ENCODE measurements at regions not wholly inside any gene's neighbourhood (a gene's known extent, or its start where the extent isn't known, plus 50 kb on each side); places are given as distances from the start of the nearest gene placed in this dataset.

- Histone ChIP-seq H3K4me1 (no peaks in the 10 kb centered on the region), H3K27ac (no peak overlapping the region), H3K9me3 (no peaks in the 10 kb centered on the region), H3K36me3 (no peaks in the 10 kb centered on the region), H3K4me3 (no peak overlapping the region), H3K27me3 (no peaks in the 10 kb centered on the region)
- 82 to 94% methylated on average over 2 of the region's 2 CpGs for WGBS, 2 donors
- no peak for ATAC-seq (ENCODE audit: low FRiP score in 2 of 2)
- TF ChIP-seq EP300 (IDR thresholded peaks at IDR 0.05) (no peak), POLR2A (IDR thresholded peaks at IDR 0.05) (no peak)
- DNase-seq: no peak
Observed at GRCh38 chr2:183495079-183495478, 370.8 kb downstream of the NUP35 start.

GRCh38 chr2:183495589-183496267 is 371.5 kb downstream of the NUP35 start:
- Histone ChIP-seq H3K4me1 (no peaks in the 10 kb centered on the region), H3K9me3 (no peaks in the 10 kb centered on the region), H3K4me3 (no peak overlapping the region), H3K27ac (no peak overlapping the region), H3K36me3 (no peaks in the 10 kb centered on the region), H3K27me3 (no peaks in the 10 kb centered on the region)
- no peak for TF ChIP-seq POLR2A (IDR thresholded peaks at IDR 0.05)
- TF ChIP-seq CTCF (IDR thresholded peaks at IDR 0.05): no peak
- TF ChIP-seq EP300 (IDR thresholded peaks at IDR 0.05): no peak
- no peak for TF ChIP-seq POLR2AphosphoS5 (IDR thresholded peaks at IDR 0.05)
- DNase-seq (no peak), ATAC-seq (ENCODE audit: low FRiP score in 2 of 2) (no peak)
- WGBS, 2 donors: 54% methylated on average over 3 of the region's 3 CpGs

- Histone ChIP-seq H3K9me3 (no peaks in the 10 kb centered on the region), H3K27me3 (no peaks in the 10 kb centered on the region), H3K4me3 (no peak overlapping the region), H3K36me3 (no peaks in the 10 kb centered on the region), H3K4me1 (no peaks in the 10 kb centered on the region), H3K27ac (no peak overlapping the region)
- DNase-seq: no peak
- TF ChIP-seq CTCF (IDR thresholded peaks at IDR 0.05) (no peak), EP300 (IDR thresholded peaks at IDR 0.05) (no peak), POLR2A (IDR thresholded peaks at IDR 0.05) (no peak), POLR2AphosphoS5 (IDR thresholded peaks at IDR 0.05) (no peak)
- ATAC-seq (ENCODE audit: low FRiP score in 2 of 2): no peak
- WGBS, 2 donors: 77 to 86% methylated on average over 1 of the region's 1 CpG
Observed at GRCh38 chr2:183497861-183498260, 373.6 kb downstream of the NUP35 start.

GRCh38 chr2:183505911-183506310 is 381.7 kb downstream of the NUP35 start:
- H3K4me1 ChIP-seq: no peaks in the 10 kb centered on the region
- TF ChIP-seq EP300 (IDR thresholded peaks at IDR 0.05) (no peak), POLR2AphosphoS5 (IDR thresholded peaks at IDR 0.05) (no peak), CTCF (IDR thresholded peaks at IDR 0.05) (no peak), POLR2A (IDR thresholded peaks at IDR 0.05) (no peak)
- ATAC-seq (ENCODE audit: low FRiP score in 2 of 2): no peak
- 79 to 86% methylated on average over 1 of the region's 1 CpG for WGBS, 2 donors
- peaks cover 0 to 9% (median 0%) of the 10 kb centered on the region in 4 donors for H3K9me3 ChIP-seq
- DNase-seq: no peak
- no peak overlapping the region for H3K27ac ChIP-seq
- H3K27me3 ChIP-seq: no peaks in the 10 kb centered on the region
- H3K4me3 ChIP-seq: no peak overlapping the region
- no peaks in the 10 kb centered on the region for H3K36me3 ChIP-seq

- Histone ChIP-seq H3K36me3 (no peaks in the 10 kb centered on the region), H3K27ac (no peak overlapping the region), H3K27me3 (no peaks in the 10 kb centered on the region), H3K9me3 (peaks cover 0 to 14% (median 0%) of the 10 kb centered on the region in 4 donors), H3K4me3 (no peak overlapping the region), H3K4me1 (no peaks in the 10 kb centered on the region)
- ATAC-seq (ENCODE audit: low FRiP score in 2 of 2) (no peak), DNase-seq (no peak)
- 88 to 100% methylated on average over 2 to 3 of the region's 3 CpGs for WGBS, 2 donors
- TF ChIP-seq EP300 (IDR thresholded peaks at IDR 0.05) (no peak), POLR2A (IDR thresholded peaks at IDR 0.05) (no peak), POLR2AphosphoS5 (IDR thresholded peaks at IDR 0.05) (no peak), CTCF (IDR thresholded peaks at IDR 0.05) (no peak)
Observed at GRCh38 chr2:183511154-183511553, 386.9 kb downstream of the NUP35 start.
